Fibroblast of lung (primary cell): ENCODE measurements at regions not wholly inside any gene's neighbourhood (a gene's known extent, or its start where the extent isn't known, plus 50 kb on each side); places are given as distances from the start of the nearest gene placed in this dataset.

Source experiments
- CTCF ChIP-seq, 2 donors: IDR thresholded peaks in 1 of 2; conservative IDR thresholded peaks in 1 of 2; 1 replicate in 1 of 2; 2 replicates in 1 of 2; pipeline ENCODE4 v1.5.1; 2011 to 2012; ENCODE audit warnings: low read length in 2 of 2, control low read depth in 1 of 2, inconsistent platforms in 1 of 2, low read depth in 1 of 2, mild to moderate bottlenecking in 1 of 2
- EZH2 ChIP-seq: IDR thresholded peaks from 2 replicates; pipeline ENCODE4 v1.5.1; 2012; ENCODE audit warnings: low read length, control low read depth, mild to moderate bottlenecking; ENCODE audit errors: missing control alignments

- TF ChIP-seq EZH2 (no peak), CTCF (conservative IDR thresholded peaks at IDR 0.05 in 1 of 2, IDR thresholded peaks at IDR 0.05 in 1 of 2; ENCODE audit: low read depth in 1 of 2, low read length in 2 of 2) (no peak)
Measured at GRCh38 chr9:99573886-99574285, 247.8 kb upstream of the NR4A3 start.
